Right atrium auricular region (tissue), 2 donors: ENCODE measurements at regions not wholly inside any gene's neighbourhood (a gene's known extent, or its start where the extent isn't known, plus 50 kb on each side); places are given as distances from the start of the nearest gene placed in this dataset.

Experiments
- DNase-seq: peaks from one replicate; pipeline ENCODE4 v3.0.0-alpha.2; 2019; ENCODE audit warnings: low spot score
- H3K27ac ChIP-seq, 2 donors: fragments of 200-600 bp; sonication (generic); 1 replicate in 1 of 2; 2 replicates in 1 of 2; pipeline ENCODE4 v1.5.1; 2016 to 2019
- H3K27me3 ChIP-seq, 2 donors: fragments of 200-600 bp; sonication (generic); one replicate each; pipeline versions ENCODE4 v1.5.1 to v1.6.0; 2017 to 2019
- H3K36me3 ChIP-seq: fragments of 200-600 bp; sonication (generic); one replicate; pipeline ENCODE4 v1.5.1; 2016
- H3K4me1 ChIP-seq, 2 donors: fragments of 200-600 bp; sonication (generic); one replicate each; pipeline versions ENCODE4 v1.5.1 to v1.6.0; 2017 to 2019
- H3K4me3 ChIP-seq, 2 donors: fragments of 200-600 bp; sonication (generic); 1 replicate in 1 of 2; 2 replicates in 1 of 2; pipeline ENCODE4 v1.5.1; 2017 to 2019; ENCODE audit warnings: mild to moderate bottlenecking in 1 of 2, moderate library complexity in 1 of 2
- H3K9me3 ChIP-seq, 2 donors: fragments of 200-600 bp; sonication (generic); one replicate each; pipeline ENCODE4 v1.5.1; 2019
- TF ChIP-seq, protein P1 (sequence below), 2 donors: fragments of 200-600 bp; sonication (generic); IDR thresholded peaks; one replicate each; pipeline ENCODE4 v1.5.1; 2019; ENCODE audit warnings: antibody characterized with exemption in 2 of 2

- TF ChIP-seq, protein P1, sequence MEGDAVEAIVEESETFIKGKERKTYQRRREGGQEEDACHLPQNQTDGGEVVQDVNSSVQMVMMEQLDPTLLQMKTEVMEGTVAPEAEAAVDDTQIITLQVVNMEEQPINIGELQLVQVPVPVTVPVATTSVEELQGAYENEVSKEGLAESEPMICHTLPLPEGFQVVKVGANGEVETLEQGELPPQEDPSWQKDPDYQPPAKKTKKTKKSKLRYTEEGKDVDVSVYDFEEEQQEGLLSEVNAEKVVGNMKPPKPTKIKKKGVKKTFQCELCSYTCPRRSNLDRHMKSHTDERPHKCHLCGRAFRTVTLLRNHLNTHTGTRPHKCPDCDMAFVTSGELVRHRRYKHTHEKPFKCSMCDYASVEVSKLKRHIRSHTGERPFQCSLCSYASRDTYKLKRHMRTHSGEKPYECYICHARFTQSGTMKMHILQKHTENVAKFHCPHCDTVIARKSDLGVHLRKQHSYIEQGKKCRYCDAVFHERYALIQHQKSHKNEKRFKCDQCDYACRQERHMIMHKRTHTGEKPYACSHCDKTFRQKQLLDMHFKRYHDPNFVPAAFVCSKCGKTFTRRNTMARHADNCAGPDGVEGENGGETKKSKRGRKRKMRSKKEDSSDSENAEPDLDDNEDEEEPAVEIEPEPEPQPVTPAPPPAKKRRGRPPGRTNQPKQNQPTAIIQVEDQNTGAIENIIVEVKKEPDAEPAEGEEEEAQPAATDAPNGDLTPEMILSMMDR (IDR thresholded peaks at IDR 0.05), result no peak
- Histone ChIP-seq H3K9me3 (no peaks in the 10 kb centered on the region), H3K4me3 (no peak overlapping the region), H3K4me1 (no peaks in the 10 kb centered on the region), H3K36me3 (no peaks in the 10 kb centered on the region), H3K27ac (no peak overlapping the region), H3K27me3 (no peaks in the 10 kb centered on the region)
- DNase-seq, result no peak
Observed at GRCh38 chr2:22843919-22844537, 541.0 kb upstream of the KLHL29 start.

GRCh38 chr2:22850310-22850709 is 534.7 kb upstream of the KLHL29 start:
- TF ChIP-seq, protein P1 (IDR thresholded peaks at IDR 0.05), result no peak
- no peak overlapping the region for H3K27ac ChIP-seq
- DNase-seq, result no peak
- no peaks in the 10 kb centered on the region for H3K9me3 ChIP-seq
- H3K27me3 ChIP-seq, result no peaks in the 10 kb centered on the region
- H3K4me1 ChIP-seq, result no peaks in the 10 kb centered on the region
- no peaks in the 10 kb centered on the region for H3K36me3 ChIP-seq
- no peak overlapping the region for H3K4me3 ChIP-seq

DNA sequence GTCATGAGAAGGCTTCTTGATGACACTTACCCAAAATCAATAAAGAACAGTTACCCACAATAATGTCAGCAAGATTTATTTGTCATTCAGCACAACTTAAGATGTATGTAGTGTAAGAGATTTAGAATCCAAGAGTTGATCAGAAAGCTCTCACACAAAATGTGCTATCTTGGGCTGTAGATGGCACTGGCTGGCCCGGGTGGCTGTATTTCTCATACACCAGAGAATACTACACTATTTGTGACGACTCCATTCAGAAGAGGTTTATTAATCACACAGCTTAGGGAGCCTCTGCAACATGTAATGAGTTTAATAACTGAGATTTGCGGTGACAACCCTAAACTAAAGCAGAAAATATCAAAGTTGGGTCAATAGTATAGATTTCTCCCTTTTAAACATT is 530.4 kb upstream of the KLHL29 start:
- TF ChIP-seq, protein P1 (IDR thresholded peaks at IDR 0.05), result no peak
- H3K4me1 ChIP-seq, result no peaks in the 10 kb centered on the region
- H3K27me3 ChIP-seq, result no peaks in the 10 kb centered on the region
- no peaks in the 10 kb centered on the region for H3K9me3 ChIP-seq
- H3K4me3 ChIP-seq, result no peak overlapping the region
- H3K27ac ChIP-seq, result no peak overlapping the region
- no peaks in the 10 kb centered on the region for H3K36me3 ChIP-seq
- no peak for DNase-seq

DNA sequence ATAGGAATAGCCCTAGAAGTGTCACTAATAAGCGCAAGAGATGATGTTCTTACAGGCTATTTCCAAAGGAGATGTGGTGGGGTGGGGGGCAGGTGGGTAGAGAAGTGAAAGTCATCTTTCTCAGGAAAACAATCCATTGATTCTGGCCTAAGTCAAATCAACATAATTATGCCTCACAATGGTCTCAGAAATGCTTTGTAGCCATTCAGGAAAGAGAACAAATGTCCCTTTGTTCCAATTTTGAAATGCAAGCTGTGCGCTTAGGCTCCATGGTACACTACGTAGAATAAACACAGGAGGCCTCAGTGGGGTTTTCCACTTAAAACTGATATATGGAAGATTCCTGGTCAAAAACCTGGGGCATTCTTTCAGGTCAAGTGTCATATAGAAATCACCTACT is 529.9 kb upstream of the KLHL29 start:
- H3K36me3 ChIP-seq, result no peaks in the 10 kb centered on the region
- no peak overlapping the region for H3K27ac ChIP-seq
- H3K27me3 ChIP-seq, result no peaks in the 10 kb centered on the region
- TF ChIP-seq, protein P1 (IDR thresholded peaks at IDR 0.05), result no peak
- DNase-seq, result no peak
- H3K4me1 ChIP-seq, result no peaks in the 10 kb centered on the region
- no peak overlapping the region for H3K4me3 ChIP-seq
- peaks cover 0 to under 1% of the 10 kb centered on the region in 2 donors for H3K9me3 ChIP-seq

DNA sequence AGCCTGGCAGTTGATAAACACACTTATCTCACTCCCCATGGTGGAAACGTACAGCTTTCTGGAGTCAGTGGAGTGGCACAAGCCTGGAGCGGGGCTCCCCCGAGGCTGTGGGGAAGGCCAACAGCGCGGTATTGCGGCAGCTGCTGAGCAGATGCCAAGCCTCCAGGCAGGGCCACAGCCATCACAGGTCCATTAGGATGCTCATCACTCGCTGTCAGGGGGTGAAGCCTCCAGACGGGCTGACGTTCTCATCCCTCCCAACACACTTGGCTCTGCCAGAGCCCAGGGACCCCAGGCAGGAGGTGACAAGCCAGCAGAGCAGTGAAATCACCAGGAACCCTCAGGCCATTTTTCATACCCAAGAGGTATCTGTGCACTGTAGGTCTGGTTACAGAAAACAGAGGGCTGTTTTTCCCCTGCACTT is 529.2 kb upstream of the KLHL29 start:
- Histone ChIP-seq H3K4me1 (no peaks in the 10 kb centered on the region), H3K4me3 (no peak overlapping the region), H3K36me3 (no peaks in the 10 kb centered on the region), H3K9me3 (peaks cover 0 to 7% of the 10 kb centered on the region in 2 donors), H3K27ac (no peak overlapping the region), H3K27me3 (no peaks in the 10 kb centered on the region)
- DNase-seq, result no peak
- TF ChIP-seq, protein P1 (IDR thresholded peaks at IDR 0.05), result no peak

- no peak for DNase-seq
- H3K9me3 ChIP-seq, result no peaks in the 10 kb centered on the region
- no peaks in the 10 kb centered on the region for H3K4me1 ChIP-seq
- H3K36me3 ChIP-seq, result no peaks in the 10 kb centered on the region
- no peaks in the 10 kb centered on the region for H3K27me3 ChIP-seq
- no peak overlapping the region for H3K4me3 ChIP-seq
- TF ChIP-seq, protein P1 (IDR thresholded peaks at IDR 0.05), result no peak
- no peak overlapping the region for H3K27ac ChIP-seq
Observed at GRCh38 chr2:22867973-22868372, 517.0 kb upstream of the KLHL29 start.
